ENCODE measurements at regions not wholly inside any gene's neighbourhood (a gene's known extent, or its start where the extent isn't known, plus 50 kb on each side); places are given as distances from the start of the nearest gene placed in this dataset.

- Histone ChIP-seq H3K36me3 (no peaks in the 10 kb centered on the region), H3K4me1 (peaks cover 0 to 2% of the 10 kb centered on the region in 2 donors), H3K27me3 (peaks cover 0 to 17% of the 10 kb centered on the region in 2 donors), H3K27ac (no peak overlapping the region), H3K9me3 (no peaks in the 10 kb centered on the region), H3K4me3 (no peak overlapping the region)
- intact Hi-C loops (cut with DNase I) = no loop called here
- TF ChIP-seq, protein P1, sequence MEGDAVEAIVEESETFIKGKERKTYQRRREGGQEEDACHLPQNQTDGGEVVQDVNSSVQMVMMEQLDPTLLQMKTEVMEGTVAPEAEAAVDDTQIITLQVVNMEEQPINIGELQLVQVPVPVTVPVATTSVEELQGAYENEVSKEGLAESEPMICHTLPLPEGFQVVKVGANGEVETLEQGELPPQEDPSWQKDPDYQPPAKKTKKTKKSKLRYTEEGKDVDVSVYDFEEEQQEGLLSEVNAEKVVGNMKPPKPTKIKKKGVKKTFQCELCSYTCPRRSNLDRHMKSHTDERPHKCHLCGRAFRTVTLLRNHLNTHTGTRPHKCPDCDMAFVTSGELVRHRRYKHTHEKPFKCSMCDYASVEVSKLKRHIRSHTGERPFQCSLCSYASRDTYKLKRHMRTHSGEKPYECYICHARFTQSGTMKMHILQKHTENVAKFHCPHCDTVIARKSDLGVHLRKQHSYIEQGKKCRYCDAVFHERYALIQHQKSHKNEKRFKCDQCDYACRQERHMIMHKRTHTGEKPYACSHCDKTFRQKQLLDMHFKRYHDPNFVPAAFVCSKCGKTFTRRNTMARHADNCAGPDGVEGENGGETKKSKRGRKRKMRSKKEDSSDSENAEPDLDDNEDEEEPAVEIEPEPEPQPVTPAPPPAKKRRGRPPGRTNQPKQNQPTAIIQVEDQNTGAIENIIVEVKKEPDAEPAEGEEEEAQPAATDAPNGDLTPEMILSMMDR (IDR thresholded peaks at IDR 0.05) = no peak
- DNase-seq (no peak), ATAC-seq (no peak)
Measured at GRCh38 chr19:28486926-28487325, 726.0 kb downstream of the UQCRFS1 start.

GRCh38 chr19:28486473-28486872, 726.5 kb downstream of the UQCRFS1 start:
- DNase-seq (no peak), ATAC-seq (no peak)
- Histone ChIP-seq H3K27me3 (peaks cover 0 to 17% of the 10 kb centered on the region in 2 donors), H3K27ac (no peak overlapping the region), H3K36me3 (no peaks in the 10 kb centered on the region), H3K9me3 (no peaks in the 10 kb centered on the region), H3K4me3 (no peak overlapping the region), H3K4me1 (peaks cover 0 to 6% of the 10 kb centered on the region in 2 donors)
- TF ChIP-seq, protein P1 (IDR thresholded peaks at IDR 0.05) = no peak
- intact Hi-C loops (cut with DNase I) = no loop called here

DNA sequence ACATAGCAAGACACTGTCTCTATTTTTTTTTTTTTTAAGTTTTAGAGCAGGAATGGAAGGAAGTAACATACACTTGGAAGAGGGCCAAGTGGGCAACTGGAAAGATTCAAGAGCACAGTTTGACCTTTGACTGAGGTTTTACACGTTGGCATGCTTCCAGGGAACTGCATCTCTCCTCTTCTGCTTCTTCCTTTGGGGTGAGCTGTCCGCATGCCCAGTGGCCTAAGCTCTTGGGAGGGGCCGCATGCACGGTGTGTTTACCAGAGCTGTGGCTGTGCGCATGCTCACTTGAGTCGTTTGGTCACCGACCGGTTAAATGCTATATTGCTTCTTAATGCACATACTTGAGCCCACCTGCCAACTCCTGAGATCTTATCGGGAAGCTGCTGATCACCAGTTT, 727.7 kb downstream of the UQCRFS1 start:
- no peaks in the 10 kb centered on the region for H3K9me3 ChIP-seq
- H3K4me3 ChIP-seq = no peak overlapping the region
- intact Hi-C loops (cut with DNase I) = no loop called here
- H3K4me1 ChIP-seq = peaks cover 0 to 12% of the 10 kb centered on the region in 2 donors
- H3K36me3 ChIP-seq = no peaks in the 10 kb centered on the region
- TF ChIP-seq, protein P1 (IDR thresholded peaks at IDR 0.05) = no peak
- H3K27me3 ChIP-seq = peaks cover 0 to 14% of the 10 kb centered on the region in 2 donors
- ATAC-seq = peak; percentile 34
- DNase-seq = peak in 1 of 4 donors; percentile 58
- H3K27ac ChIP-seq = no peak overlapping the region

GRCh38 chr19:28483197-28483596, 729.8 kb downstream of the UQCRFS1 start:
- intact Hi-C loops (cut with DNase I) = no loop called here
- no peaks in the 10 kb centered on the region for H3K36me3 ChIP-seq
- DNase-seq = no peak
- ATAC-seq = no peak
- no peaks in the 10 kb centered on the region for H3K27me3 ChIP-seq
- H3K4me1 ChIP-seq = peaks cover 0 to 12% of the 10 kb centered on the region in 2 donors
- TF ChIP-seq, protein P1 (IDR thresholded peaks at IDR 0.05) = no peak
- no peaks in the 10 kb centered on the region for H3K9me3 ChIP-seq
- no peak overlapping the region for H3K4me3 ChIP-seq
- H3K27ac ChIP-seq = no peak overlapping the region

- no peaks in the 10 kb centered on the region for H3K36me3 ChIP-seq
- no peak overlapping the region for H3K4me3 ChIP-seq
- no peaks in the 10 kb centered on the region for H3K27me3 ChIP-seq
- intact Hi-C loops (cut with DNase I) = no loop called here
- TF ChIP-seq, protein P1 (IDR thresholded peaks at IDR 0.05) = no peak
- DNase-seq (no peak), ATAC-seq (peak; percentile 46)
- no peaks in the 10 kb centered on the region for H3K9me3 ChIP-seq
- no peak overlapping the region for H3K27ac ChIP-seq
- H3K4me1 ChIP-seq = peaks cover 0 to 12% of the 10 kb centered on the region in 2 donors
Measured at GRCh38 chr19:28482221-28482620, 730.7 kb downstream of the UQCRFS1 start.

All from left lung (tissue), 4 donors.